A549 (cell line): ENCODE measurements at regions not wholly inside any gene's neighbourhood (a gene's known extent, or its start where the extent isn't known, plus 50 kb on each side); places are given as distances from the start of the nearest gene placed in this dataset.

Source experiments
- CTCF ChIP-seq: fragments of >200 bp; sonication (Bioruptor Twin); formaldehyde crosslinking; IDR thresholded peaks from 3 replicates; pipeline ENCODE4 v1.5.1; 2016
- ESRRA ChIP-seq: fragments of 150-350 bp; IDR thresholded peaks from 2 replicates; pipeline ENCODE4 v1.6.1; 2014; ENCODE audit warnings: mild to moderate bottlenecking, low read length, borderline replicate concordance
- JUNB ChIP-seq: fragments of >200 bp; sonication (Bioruptor Twin); formaldehyde crosslinking; IDR thresholded peaks from 2 replicates; pipeline ENCODE4 v1.6.1; 2016
- MAFK ChIP-seq: fragments of 450-650 bp; IDR thresholded peaks from 2 replicates; pipeline ENCODE4 v1.6.1; 2014; ENCODE audit not compliant: partially characterized antibody
- SREBF2 ChIP-seq: fragments of 450-650 bp; IDR thresholded peaks from 2 replicates; pipeline ENCODE4 v1.6.1; 2014; ENCODE audit warnings: mild to moderate bottlenecking, moderate library complexity
- TP53 ChIP-seq: fragments of 250-450 bp; sonication (Bioruptor Pico); IDR thresholded peaks from 2 replicates; pipeline ENCODE4 v1.5.0; 2021; ENCODE audit warnings: mild to moderate bottlenecking, moderate library complexity

DNA sequence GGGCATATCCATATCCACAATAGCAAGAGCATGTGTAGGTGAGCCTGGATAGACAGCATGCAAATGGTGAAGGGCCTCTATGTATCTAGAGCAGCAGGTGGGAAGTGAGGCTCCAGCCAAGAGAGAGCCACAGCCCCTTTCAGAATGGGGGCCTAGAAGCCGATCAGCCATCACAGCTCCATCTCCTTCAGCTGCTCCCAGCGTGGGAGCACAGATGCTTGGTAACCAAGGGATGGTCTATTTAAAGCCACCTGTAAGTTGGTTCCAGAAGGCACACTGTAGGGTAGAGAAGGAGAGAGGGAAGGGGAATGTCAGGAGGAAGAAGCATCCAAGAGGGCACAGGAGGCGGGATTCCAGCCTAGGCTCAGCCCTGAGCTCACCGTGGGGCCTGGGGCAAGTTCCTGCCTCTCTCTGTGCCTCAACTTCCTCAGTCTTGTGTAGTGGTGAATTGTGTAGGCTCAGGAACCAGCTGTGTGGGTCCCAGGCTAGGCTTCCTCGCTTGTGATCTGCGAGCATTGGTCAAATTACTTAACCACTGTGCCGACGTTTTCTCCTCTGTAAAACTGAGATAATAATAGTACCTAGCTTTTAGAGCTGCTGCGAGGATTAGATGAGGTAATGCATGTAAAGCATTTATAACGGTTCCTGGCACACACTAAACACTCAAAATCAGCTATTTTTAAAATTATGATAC is 122.9 kb upstream of the NAV2 start:
- no peak for TF ChIP-seq MAFK
- TF ChIP-seq SREBF2, result no peak
- TF ChIP-seq CTCF, result no peak
- no peak for TF ChIP-seq TP53 (CRISPR knock-in tag)
- no peak for TF ChIP-seq ESRRA
- TF ChIP-seq JUNB, result no peak
